ENCODE measurements at regions not wholly inside any gene's neighbourhood (a gene's known extent, or its start where the extent isn't known, plus 50 kb on each side); places are given as distances from the start of the nearest gene placed in this dataset.

- no peak for TF ChIP-seq CTCF (IDR thresholded peaks at IDR 0.05)
- no peak for TF ChIP-seq POLR2A (IDR thresholded peaks at IDR 0.05)
Measured at GRCh38 chr7:54907981-54908380, 110.8 kb upstream of the EGFR start.
